ENCODE measurements at regions not wholly inside any gene's neighbourhood (a gene's known extent, or its start where the extent isn't known, plus 50 kb on each side); places are given as distances from the start of the nearest gene placed in this dataset.

DNA sequence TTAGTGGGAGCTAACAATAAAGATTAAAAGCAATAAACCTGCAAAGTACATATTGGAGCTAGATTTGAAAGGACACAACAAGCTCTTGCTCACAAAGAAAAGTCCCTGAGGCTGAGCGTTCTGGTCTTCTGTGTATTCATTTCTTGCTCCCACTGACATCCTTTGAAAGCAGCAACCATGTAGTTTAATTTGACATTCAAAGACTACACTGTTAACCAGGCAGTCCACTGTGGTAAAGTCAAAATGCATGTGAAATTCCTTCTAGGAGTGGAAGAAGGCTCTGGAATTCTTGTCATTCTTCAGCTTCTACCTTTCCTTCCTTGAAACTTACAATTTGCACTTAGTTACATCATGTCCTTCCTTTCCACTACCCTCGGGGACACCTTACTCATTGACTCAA, 480.7 kb downstream of the CSNK1G3 start:
- POLR2A ChIA-PET (ENCODE audit: partially characterized antibody) = no interaction called here

More for the DNA sequence above, 480.7 kb downstream of the CSNK1G3 start:
- no peak overlapping the region for H3K4ac ChIP-seq (replicated peaks; ENCODE audit: insufficient read length, low read depth, low read length)
- H2BK20ac ChIP-seq (ENCODE audit: low read length) = no peak overlapping the region
- no peak overlapping the region for H4K91ac ChIP-seq (replicated peaks; ENCODE audit: insufficient read length, low read length)
- no peak overlapping the region for H4K8ac ChIP-seq (ENCODE audit: extremely low read depth, insufficient read depth, low read length)
- no peak overlapping the region for H3K18ac ChIP-seq (ENCODE audit: extremely low read depth, low read length)
- no peak overlapping the region for H3K14ac ChIP-seq (ENCODE audit: insufficient read length)
- H2BK5ac ChIP-seq (ENCODE audit: low read depth, low read length) = no peak overlapping the region
- H4K20me1 ChIP-seq (replicated peaks in 1 of 2; ENCODE audit: control insufficient read depth in 1 of 2, insufficient read depth in 2 of 2, low read length in 2 of 2) = no peaks in the 10 kb centered on the region
- H2BK15ac ChIP-seq (ENCODE audit: low read length) = no peak overlapping the region
- H2BK120ac ChIP-seq (replicated peaks; ENCODE audit: low read depth, low read length) = no peak overlapping the region
- no peak overlapping the region for H3K4me2 ChIP-seq (ENCODE audit: insufficient read depth in 1 of 2, low read depth in 2 of 2, low read length in 2 of 2)
- TF ChIP-seq EGR1 (IDR thresholded peaks at IDR 0.05; ENCODE audit: borderline replicate concordance, low read depth, low read length) (no peak), CEBPB (IDR thresholded peaks at IDR 0.05; ENCODE audit: low read depth, low read length) (peak; percentile 44; the same call in 1 of the 2 replicates), TEAD4 (IDR thresholded peaks at IDR 0.05; ENCODE audit: low read depth, low read length) (0 out of 2 replicates have a peak, but pooled peaks have one; percentile 29), SRF (IDR thresholded peaks at IDR 0.05; ENCODE audit: low read depth, low read length) (no peak)
- TF ChIP-seq, protein P1, sequence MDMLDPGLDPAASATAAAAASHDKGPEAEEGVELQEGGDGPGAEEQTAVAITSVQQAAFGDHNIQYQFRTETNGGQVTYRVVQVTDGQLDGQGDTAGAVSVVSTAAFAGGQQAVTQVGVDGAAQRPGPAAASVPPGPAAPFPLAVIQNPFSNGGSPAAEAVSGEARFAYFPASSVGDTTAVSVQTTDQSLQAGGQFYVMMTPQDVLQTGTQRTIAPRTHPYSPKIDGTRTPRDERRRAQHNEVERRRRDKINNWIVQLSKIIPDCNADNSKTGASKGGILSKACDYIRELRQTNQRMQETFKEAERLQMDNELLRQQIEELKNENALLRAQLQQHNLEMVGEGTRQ (IDR thresholded peaks at IDR 0.05; ENCODE audit: low read length) = no peak
- no peak overlapping the region; the same call in 1 of the 2 replicates for H2BK12ac ChIP-seq (ENCODE audit: low read depth, low read length)
- no peaks in the 10 kb centered on the region for H3K79me1 ChIP-seq (ENCODE audit: low read depth, low read length)
- H3K23ac ChIP-seq (ENCODE audit: insufficient read length) = no peak overlapping the region
- no peak overlapping the region for H2AFZ ChIP-seq (ENCODE audit: low read length)
- no peaks in the 10 kb centered on the region for H3K23me2 ChIP-seq (ENCODE audit: low read depth, low read length)
- CTCF ChIA-PET (ENCODE audit: partially characterized antibody) = no interaction called here
- H3K9ac ChIP-seq (replicated peaks in 1 of 4; ENCODE audit: extremely low read depth in 1 of 4, low read depth in 3 of 4, low read length in 3 of 4) = no peak overlapping the region
- WGBS, 2 experiments (ENCODE audit: extremely low coverage in 1 of 2, insufficient coverage in 1 of 2, insufficient read length in 1 of 2, insufficient replicate concordance in 2 of 2, low coverage in 1 of 2, low lambda C conversion rate in 2 of 2, missing lambda C conversion rate in 1 of 2) = 80% methylated on average over 2 of the region's 2 CpGs; no CpG with 5 or more reads in 1 of the 2 experiments
- FAIRE-seq (no peak), DNase-seq (ENCODE audit: low read depth in 1 of 2, low spot score in 2 of 2) (no peak)
- H3K4me1 ChIP-seq (replicated peaks in 1 of 4; ENCODE audit: control insufficient read depth in 3 of 4, insufficient read depth in 4 of 4, low read length in 3 of 4) = no peaks in the 10 kb centered on the region
- H3K36me3 ChIP-seq (ENCODE audit: control insufficient read depth in 2 of 4, insufficient read depth in 4 of 4, low read length in 3 of 4) = no peaks in the 10 kb centered on the region
- no peaks in the 10 kb centered on the region; a peak in 1 of 4 replicates for H3K9me3 ChIP-seq (ENCODE audit: insufficient read depth in 2 of 2, low read depth in 1 of 2, low read length in 1 of 2)
- no peaks in the 10 kb centered on the region for H3K27me3 ChIP-seq (replicated peaks in 1 of 4; ENCODE audit: control insufficient read depth in 3 of 4, extremely low read depth in 1 of 4, insufficient read depth in 3 of 4, low read length in 3 of 4)
- H3K56ac ChIP-seq (replicated peaks; ENCODE audit: insufficient read length, low read depth, low read length) = no peak overlapping the region
- no peaks in the 10 kb centered on the region for H3K79me2 ChIP-seq (ENCODE audit: control insufficient read depth in 1 of 2, insufficient read depth in 2 of 2, low read length in 2 of 2)
- no peak overlapping the region for H3K27ac ChIP-seq (ENCODE audit: low read depth, low read length)
- no peak overlapping the region for H2AK5ac ChIP-seq (ENCODE audit: low read depth, low read length)
- H4K5ac ChIP-seq (ENCODE audit: insufficient read length, low read depth, low read length) = no peak overlapping the region
- H3K4me3 ChIP-seq (ENCODE audit: extremely low read depth in 1 of 4, insufficient read depth in 2 of 4, low read depth in 3 of 4, low read length in 4 of 4) = no peak overlapping the region

Data from H1 (cell line).